DOHH2 (cell line): ENCODE measurements at regions not wholly inside any gene's neighbourhood (a gene's known extent, or its start where the extent isn't known, plus 50 kb on each side); places are given as distances from the start of the nearest gene placed in this dataset.

Source experiments
- CTCF ChIP-seq: fragments of 200-600 bp; sonication (generic); IDR thresholded peaks from one replicate; pipeline ENCODE4 v1.5.1; 2014; ENCODE audit warnings: antibody characterized with exemption, mild to moderate bottlenecking, low read depth, low read length; ENCODE audit not compliant: poor library complexity, severe bottlenecking
- EZH2phosphoT487 ChIP-seq: fragments of 200-600 bp; sonication (generic); IDR thresholded peaks from 2 replicates; pipeline ENCODE4 v1.6.1; 2017; ENCODE audit warnings: borderline replicate concordance, mild to moderate bottlenecking, antibody characterized with exemption, low read length, moderate library complexity, mixed read lengths

- TF ChIP-seq EZH2phosphoT487: no peak
- TF ChIP-seq CTCF: no peak
These were observed 125.0 kb upstream of the NBEA start for GRCh38 chr13:34816908-34817665.
